ENCODE measurements at regions not wholly inside any gene's neighbourhood (a gene's known extent, or its start where the extent isn't known, plus 50 kb on each side); places are given as distances from the start of the nearest gene placed in this dataset.

DNA sequence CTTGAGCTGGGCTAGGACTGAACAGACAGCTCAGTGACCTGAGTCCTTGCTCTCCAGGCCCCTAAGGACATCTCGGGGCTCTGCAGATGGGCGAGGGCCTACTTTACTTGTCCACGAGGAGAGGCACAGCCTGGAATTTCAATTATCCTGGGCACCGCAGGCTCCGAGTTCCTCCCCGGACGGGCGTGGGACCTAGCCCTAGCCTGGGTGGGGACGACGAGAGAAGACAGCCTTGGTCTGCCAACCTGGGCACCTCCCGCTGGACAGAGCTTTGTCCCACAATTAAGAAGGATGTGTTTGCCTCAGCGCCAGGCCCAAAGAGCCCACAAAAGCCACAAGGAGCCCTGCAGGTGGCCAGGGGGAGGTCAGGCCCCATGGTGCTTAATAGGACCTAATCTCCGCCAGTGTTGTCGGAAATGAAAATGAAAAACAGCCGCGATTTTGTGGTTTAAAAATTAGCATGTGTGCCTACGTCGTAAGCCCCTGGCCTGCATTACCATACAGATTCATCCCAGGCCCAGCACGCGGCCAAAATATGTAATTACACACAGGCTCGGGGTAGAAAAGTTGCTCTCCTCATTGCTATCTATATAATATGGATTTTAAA lies 51.4 kb upstream of the LHX1 start:
- Histone ChIP-seq H3K4me1 (no peaks in the 10 kb centered on the region), H3K4me3 (no peak overlapping the region), H3K27ac (no peak overlapping the region), H3K36me3 (no peaks in the 10 kb centered on the region), H3K27me3 (peaks cover 47% of the 10 kb centered on the region), H3K9me3 (no peaks in the 10 kb centered on the region)
- TF ChIP-seq, protein P1, sequence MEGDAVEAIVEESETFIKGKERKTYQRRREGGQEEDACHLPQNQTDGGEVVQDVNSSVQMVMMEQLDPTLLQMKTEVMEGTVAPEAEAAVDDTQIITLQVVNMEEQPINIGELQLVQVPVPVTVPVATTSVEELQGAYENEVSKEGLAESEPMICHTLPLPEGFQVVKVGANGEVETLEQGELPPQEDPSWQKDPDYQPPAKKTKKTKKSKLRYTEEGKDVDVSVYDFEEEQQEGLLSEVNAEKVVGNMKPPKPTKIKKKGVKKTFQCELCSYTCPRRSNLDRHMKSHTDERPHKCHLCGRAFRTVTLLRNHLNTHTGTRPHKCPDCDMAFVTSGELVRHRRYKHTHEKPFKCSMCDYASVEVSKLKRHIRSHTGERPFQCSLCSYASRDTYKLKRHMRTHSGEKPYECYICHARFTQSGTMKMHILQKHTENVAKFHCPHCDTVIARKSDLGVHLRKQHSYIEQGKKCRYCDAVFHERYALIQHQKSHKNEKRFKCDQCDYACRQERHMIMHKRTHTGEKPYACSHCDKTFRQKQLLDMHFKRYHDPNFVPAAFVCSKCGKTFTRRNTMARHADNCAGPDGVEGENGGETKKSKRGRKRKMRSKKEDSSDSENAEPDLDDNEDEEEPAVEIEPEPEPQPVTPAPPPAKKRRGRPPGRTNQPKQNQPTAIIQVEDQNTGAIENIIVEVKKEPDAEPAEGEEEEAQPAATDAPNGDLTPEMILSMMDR (IDR thresholded peaks at IDR 0.05) = no peak
- no peak for DNase-seq
- no peak for ATAC-seq
- intact Hi-C loops (cut with DNase I) = no loop called here
